GM18517 (cell line): ENCODE measurements at regions not wholly inside any gene's neighbourhood (a gene's known extent, or its start where the extent isn't known, plus 50 kb on each side); places are given as distances from the start of the nearest gene placed in this dataset.

Experiments used
- ATAC-seq: cut with Tn5 transposase; IDR thresholded peaks from one replicate; pipeline ENCODE4 v1.9.1; 2021; ENCODE audit warnings: mild to moderate bottlenecking, moderate library complexity; ENCODE audit not compliant: unreplicated experiment

- no peak for ATAC-seq
Observed at GRCh38 chr4:24013668-24014422, 124.0 kb upstream of the PPARGC1A start.

GRCh38 chr4:24010994-24011393 is 121.1 kb upstream of the PPARGC1A start:
- no peak for ATAC-seq

GRCh38 chr4:24010573-24010972 is 120.7 kb upstream of the PPARGC1A start:
- no peak for ATAC-seq

GRCh38 chr4:24007860-24008261 is 118.0 kb upstream of the PPARGC1A start:
- ATAC-seq = no peak

- ATAC-seq = no peak
Observed at GRCh38 chr4:24006269-24006668, 116.4 kb upstream of the PPARGC1A start.

GRCh38 chr4:24003926-24004325 is 114.1 kb upstream of the PPARGC1A start:
- ATAC-seq = no peak

- ATAC-seq = no peak
Observed at GRCh38 chr4:24003496-24003895, 113.6 kb upstream of the PPARGC1A start.

- no peak for ATAC-seq
Observed at GRCh38 chr4:24002330-24002966, 112.6 kb upstream of the PPARGC1A start.

- ATAC-seq = no peak
Observed at GRCh38 chr4:24001486-24002329, 111.9 kb upstream of the PPARGC1A start.

- no peak for ATAC-seq
Observed at GRCh38 chr4:24000470-24000831, 110.6 kb upstream of the PPARGC1A start.

- ATAC-seq = no peak
Observed at GRCh38 chr4:23999714-24000469, 110.0 kb upstream of the PPARGC1A start.

GRCh38 chr4:23993373-23993772 is 103.5 kb upstream of the PPARGC1A start:
- peak; percentile 62 for ATAC-seq

GRCh38 chr4:23991444-23991843 is 101.6 kb upstream of the PPARGC1A start:
- ATAC-seq = no peak

GRCh38 chr4:23986270-23986669 is 96.4 kb upstream of the PPARGC1A start:
- ATAC-seq = no peak

- no peak for ATAC-seq
Observed at GRCh38 chr4:23981328-23981727, 91.5 kb upstream of the PPARGC1A start.

GRCh38 chr4:23979534-23979933 is 89.7 kb upstream of the PPARGC1A start:
- no peak for ATAC-seq

- ATAC-seq = no peak
Observed at GRCh38 chr4:23978002-23978401, 88.2 kb upstream of the PPARGC1A start.

- no peak for ATAC-seq
Observed at GRCh38 chr4:23976423-23976822, 86.6 kb upstream of the PPARGC1A start.

- no peak for ATAC-seq
Observed at GRCh38 chr4:23973308-23973855, 83.5 kb upstream of the PPARGC1A start.

- no peak for ATAC-seq
Observed at GRCh38 chr4:23972805-23973204, 83.0 kb upstream of the PPARGC1A start.

GRCh38 chr4:23972187-23972586 is 82.3 kb upstream of the PPARGC1A start:
- no peak for ATAC-seq
